H9 (cell line): ENCODE measurements at regions not wholly inside any gene's neighbourhood (a gene's known extent, or its start where the extent isn't known, plus 50 kb on each side); places are given as distances from the start of the nearest gene placed in this dataset.

Experiments used
- DNase-seq: peaks from one replicate; pipeline ENCODE4 v3.0.0-alpha.2; 2017
- H2AFZ ChIP-seq: one replicate; pipeline ENCODE4 v1.6.1; 2013; ENCODE audit warnings: mild to moderate bottlenecking, low read length, control low read depth, moderate library complexity
- H2AK5ac ChIP-seq: 2 replicates; pipeline ENCODE4 v1.6.1; 2013; ENCODE audit warnings: low read length, control low read depth, mixed read lengths; ENCODE audit not compliant: insufficient read length
- H2BK120ac ChIP-seq: one replicate; pipeline ENCODE4 v1.6.1; 2013; ENCODE audit warnings: low read depth, mild to moderate bottlenecking, low read length, control low read depth, inconsistent platforms; ENCODE audit not compliant: poor library complexity, severe bottlenecking
- H2BK12ac ChIP-seq: 2 replicates; pipeline ENCODE4 v1.6.1; 2013; ENCODE audit warnings: low read length, control low read depth, mixed read lengths, low read depth; ENCODE audit not compliant: insufficient read length
- H2BK15ac ChIP-seq: 2 replicates; pipeline ENCODE4 v1.6.1; 2013; ENCODE audit warnings: low read depth, low read length, control low read depth
- H2BK20ac ChIP-seq: one replicate; pipeline ENCODE4 v1.6.1; 2013; ENCODE audit warnings: low read depth, mild to moderate bottlenecking, low read length, control low read depth, inconsistent platforms; ENCODE audit not compliant: poor library complexity, severe bottlenecking
- H2BK5ac ChIP-seq: 2 replicates; pipeline ENCODE4 v1.6.1; 2013; ENCODE audit warnings: low read length, control low read depth, mixed read lengths; ENCODE audit not compliant: insufficient read length
- H3K14ac ChIP-seq: 2 replicates; pipeline ENCODE4 v1.6.1; 2013; ENCODE audit warnings: low read length, control low read depth; ENCODE audit not compliant: insufficient read depth
- H3K18ac ChIP-seq: 2 replicates; pipeline ENCODE4 v1.6.1; 2013; ENCODE audit warnings: low read depth, mild to moderate bottlenecking, mixed read lengths, low read length, control low read depth; ENCODE audit not compliant: insufficient read length
- H3K23ac ChIP-seq: 2 replicates; pipeline ENCODE4 v1.6.1; 2013; ENCODE audit warnings: low read length, control low read depth, mixed read lengths, low read depth; ENCODE audit not compliant: insufficient read length
- H3K23me2 ChIP-seq: 2 replicates; pipeline ENCODE4 v1.6.1; 2013; ENCODE audit warnings: low read depth, mild to moderate bottlenecking, mixed read lengths, low read length, control low read depth; ENCODE audit not compliant: insufficient read length, poor library complexity, severe bottlenecking
- H3K27ac ChIP-seq: 2 replicates; pipeline ENCODE4 v1.5.1; 2013; ENCODE audit warnings: low read length, control low read depth, mixed read lengths, low read depth; ENCODE audit not compliant: insufficient read length
- H3K27me3 ChIP-seq: 2 replicates; pipeline ENCODE4 v1.6.1; 2013; ENCODE audit warnings: low read length, control low read depth, inconsistent platforms; ENCODE audit not compliant: insufficient read depth
- H3K4ac ChIP-seq: 2 replicates; pipeline ENCODE4 v1.6.1; 2013; ENCODE audit warnings: low read depth, mild to moderate bottlenecking, control low read depth, inconsistent platforms, low read length, moderate library complexity
- H3K4me1 ChIP-seq: 2 replicates; pipeline ENCODE4 v1.6.1; 2013; ENCODE audit warnings: low read length, control low read depth, inconsistent platforms; ENCODE audit not compliant: insufficient read depth
- H3K4me2 ChIP-seq: 2 replicates; pipeline ENCODE4 v1.6.1; 2013; ENCODE audit warnings: low read length, control low read depth, mixed read lengths; ENCODE audit not compliant: insufficient read length, insufficient read depth
- H3K56ac ChIP-seq: 2 replicates; pipeline ENCODE4 v1.6.1; 2013; ENCODE audit warnings: low read depth, mild to moderate bottlenecking, mixed read lengths, low read length, control low read depth; ENCODE audit not compliant: insufficient read length
- H3K79me1 ChIP-seq: 2 replicates; pipeline ENCODE4 v1.6.1; 2013; ENCODE audit warnings: low read depth, mild to moderate bottlenecking, moderate library complexity, low read length, control low read depth, inconsistent platforms; ENCODE audit not compliant: insufficient read depth, poor library complexity, severe bottlenecking
- H3K79me2 ChIP-seq: 2 replicates; pipeline ENCODE4 v1.6.1; 2013; ENCODE audit warnings: low read length, control low read depth, inconsistent platforms; ENCODE audit not compliant: insufficient read depth
- H3K9ac ChIP-seq: 2 replicates; pipeline ENCODE4 v1.6.1; 2013; ENCODE audit warnings: low read length, control low read depth, mixed read lengths; ENCODE audit not compliant: insufficient read length; ENCODE audit errors: extremely low read depth
- H3K9me3 ChIP-seq: one replicate; pipeline ENCODE4 v1.6.1; 2013; ENCODE audit warnings: low read depth, low read length, inconsistent platforms; ENCODE audit not compliant: control insufficient read depth
- H3T11ph ChIP-seq: one replicate; pipeline ENCODE4 v1.6.1; 2013; ENCODE audit warnings: mild to moderate bottlenecking, low read length, control low read depth, inconsistent platforms
- H4K20me1 ChIP-seq: one replicate; pipeline ENCODE4 v1.6.1; 2013; ENCODE audit not compliant: control insufficient read depth, insufficient read length, insufficient read depth
- H4K5ac ChIP-seq: 2 replicates; pipeline ENCODE4 v1.6.1; 2013; ENCODE audit warnings: low read depth, mild to moderate bottlenecking, mixed read lengths, low read length, control low read depth; ENCODE audit not compliant: insufficient read length
- H4K8ac ChIP-seq: replicated peaks from 2 replicates; pipeline ENCODE4 v1.6.1; 2013; ENCODE audit warnings: low read length, control low read depth, mixed read lengths, low read depth; ENCODE audit not compliant: insufficient read length
- H4K91ac ChIP-seq: 2 replicates; pipeline ENCODE4 v1.6.1; 2013; ENCODE audit warnings: low read depth, mild to moderate bottlenecking, moderate library complexity, mixed read lengths, low read length, control low read depth; ENCODE audit not compliant: insufficient read length
- H3K27ac Mint-ChIP-seq, 3 experiments: 2 replicates in 2 of 3; 3 replicates in 1 of 3; pipeline ENCODE4 v1.8.0; 2020 to 2021; ENCODE audit warnings: mixed read lengths in 3 of 3, mild to moderate bottlenecking in 1 of 3, moderate library complexity in 1 of 3
- H3K27me3 Mint-ChIP-seq: 2 replicates; pipeline ENCODE4 v1.8.0; 2021; ENCODE audit warnings: low read depth, mild to moderate bottlenecking, moderate library complexity, mixed read lengths
- H3K36me3 Mint-ChIP-seq, 3 experiments: 2 replicates in 2 of 3; 3 replicates in 1 of 3; pipeline ENCODE4 v1.8.0; 2020 to 2021; ENCODE audit warnings: low read depth in 3 of 3, mixed read lengths in 3 of 3; ENCODE audit not compliant: insufficient read depth in 1 of 3
- H3K4me1 Mint-ChIP-seq, 2 experiments: 2 replicates each; pipeline ENCODE4 v1.8.0; 2020; ENCODE audit warnings: mixed read lengths in 2 of 2
- H3K4me3 Mint-ChIP-seq, 2 experiments: 2 replicates in 1 of 2; 3 replicates in 1 of 2; pipeline ENCODE4 v1.8.0; 2020 to 2021; ENCODE audit warnings: mild to moderate bottlenecking in 2 of 2, mixed read lengths in 2 of 2, moderate library complexity in 1 of 2
- H3K9me3 Mint-ChIP-seq, 2 experiments: 2 replicates in 1 of 2; 3 replicates in 1 of 2; pipeline ENCODE4 v1.8.0; 2020; ENCODE audit warnings: mild to moderate bottlenecking in 2 of 2, mixed read lengths in 2 of 2, moderate library complexity in 1 of 2
- WGBS: extraction: QIAGEN DNeasy Blood & Tissue Kit; methylation state at CpG from one replicate; pipeline ENCODE4 v1.1.7; 2013; ENCODE audit warnings: missing lambda C conversion rate, low lambda C conversion rate, mixed read lengths; ENCODE audit not compliant: insufficient read length; ENCODE audit errors: extremely low coverage; 5-methylcytosine and 5-hydroxymethylcytosine counted together
- TF ChIP-seq, protein P1 (sequence below): fragments of 200-600 bp; sonication (generic); conservative IDR thresholded peaks from 3 replicates; pipeline ENCODE4 v1.8.0; 2021; ENCODE audit warnings: antibody characterized with exemption, mild to moderate bottlenecking

GRCh38 chrX:43003939-43004338, 226.0 kb upstream of the PPP1R2C start:
- Histone ChIP-seq H2BK15ac (no peak overlapping the region), H2BK12ac (peak overlapping the region; percentile 73), H3K23ac (no peak overlapping the region), H3T11ph (no peak overlapping the region), H2BK120ac (no peak overlapping the region), H3K4ac (no peak overlapping the region), H3K27me3 (no peaks in the 10 kb centered on the region), H3K23me2 (no peaks in the 10 kb centered on the region), H3K56ac (no peak overlapping the region), H4K8ac (no peak overlapping the region), H4K5ac (no peak overlapping the region), H3K4me1 (peaks cover 3% of the 10 kb centered on the region; the same call in 1 of the 2 replicates), H3K18ac (no peak overlapping the region), H2BK5ac (no peak overlapping the region), H3K4me2 (no peak overlapping the region), H3K79me1 (no peaks in the 10 kb centered on the region), H2BK20ac (no peak overlapping the region), H3K27ac (no peak overlapping the region), H4K20me1 (no peaks in the 10 kb centered on the region), H2AFZ (no peak overlapping the region), H3K9ac (no peak overlapping the region), H4K91ac (no peak overlapping the region), H2AK5ac (no peak overlapping the region), H3K14ac (no peak overlapping the region), H3K79me2 (no peaks in the 10 kb centered on the region), H3K9me3 (no peaks in the 10 kb centered on the region)
- DNase-seq, result no peak
- no peak overlapping the region; a peak in 1 of 7 replicates for H3K27ac Mint-ChIP-seq
- no peak overlapping the region for H3K4me3 Mint-ChIP-seq
- peaks cover 39% of the 10 kb centered on the region in 2 experiments for H3K4me1 Mint-ChIP-seq
- H3K36me3 Mint-ChIP-seq, result peaks cover 6 to 18% (median 17%) of the 10 kb centered on the region in 3 experiments
- H3K27me3 Mint-ChIP-seq, result no peaks in the 10 kb centered on the region
- TF ChIP-seq, protein P1, sequence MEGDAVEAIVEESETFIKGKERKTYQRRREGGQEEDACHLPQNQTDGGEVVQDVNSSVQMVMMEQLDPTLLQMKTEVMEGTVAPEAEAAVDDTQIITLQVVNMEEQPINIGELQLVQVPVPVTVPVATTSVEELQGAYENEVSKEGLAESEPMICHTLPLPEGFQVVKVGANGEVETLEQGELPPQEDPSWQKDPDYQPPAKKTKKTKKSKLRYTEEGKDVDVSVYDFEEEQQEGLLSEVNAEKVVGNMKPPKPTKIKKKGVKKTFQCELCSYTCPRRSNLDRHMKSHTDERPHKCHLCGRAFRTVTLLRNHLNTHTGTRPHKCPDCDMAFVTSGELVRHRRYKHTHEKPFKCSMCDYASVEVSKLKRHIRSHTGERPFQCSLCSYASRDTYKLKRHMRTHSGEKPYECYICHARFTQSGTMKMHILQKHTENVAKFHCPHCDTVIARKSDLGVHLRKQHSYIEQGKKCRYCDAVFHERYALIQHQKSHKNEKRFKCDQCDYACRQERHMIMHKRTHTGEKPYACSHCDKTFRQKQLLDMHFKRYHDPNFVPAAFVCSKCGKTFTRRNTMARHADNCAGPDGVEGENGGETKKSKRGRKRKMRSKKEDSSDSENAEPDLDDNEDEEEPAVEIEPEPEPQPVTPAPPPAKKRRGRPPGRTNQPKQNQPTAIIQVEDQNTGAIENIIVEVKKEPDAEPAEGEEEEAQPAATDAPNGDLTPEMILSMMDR, result no peak
- peaks cover 3 to 42% of the 10 kb centered on the region in 2 experiments; a peak in 4 of 5 replicates for H3K9me3 Mint-ChIP-seq
- WGBS, result no CpG with 5 or more reads among the region's 2 CpGs
